ENCODE measurements at regions not wholly inside any gene's neighbourhood (a gene's known extent, or its start where the extent isn't known, plus 50 kb on each side); places are given as distances from the start of the nearest gene placed in this dataset.

GRCh38 chr5:105922080-105922479 is 1748.7 kb downstream of the EFNA5 start:
- Histone ChIP-seq H3K23ac (ENCODE audit: insufficient read length, low read depth, low read length) (no peak overlapping the region), H4K91ac (ENCODE audit: insufficient read length, low read depth, low read length) (no peak overlapping the region), H4K20me1 (ENCODE audit: control insufficient read depth, insufficient read depth, insufficient read length) (no peaks in the 10 kb centered on the region), H3K9me3 (ENCODE audit: control insufficient read depth, low read depth, low read length) (no peaks in the 10 kb centered on the region), H3K9ac (ENCODE audit: extremely low read depth, insufficient read length, low read length) (no peak overlapping the region), H3K4ac (ENCODE audit: low read depth, low read length) (no peak overlapping the region), H2BK5ac (ENCODE audit: insufficient read length, low read length) (no peak overlapping the region), H2BK15ac (ENCODE audit: low read depth, low read length) (no peak overlapping the region), H4K5ac (ENCODE audit: insufficient read length, low read depth, low read length) (no peak overlapping the region), H3K14ac (ENCODE audit: insufficient read depth, low read length) (no peak overlapping the region), H3K56ac (ENCODE audit: insufficient read length, low read depth, low read length) (no peak overlapping the region), H3K4me1 (ENCODE audit: insufficient read depth, low read length) (no peaks in the 10 kb centered on the region), H3T11ph (ENCODE audit: low read length) (no peak overlapping the region), H2BK20ac (ENCODE audit: low read depth, low read length, poor library complexity, severe bottlenecking) (no peak overlapping the region), H3K4me2 (ENCODE audit: insufficient read depth, insufficient read length, low read length) (no peak overlapping the region), H2AK5ac (ENCODE audit: insufficient read length, low read length) (no peak overlapping the region), H4K8ac (replicated peaks; ENCODE audit: insufficient read length, low read depth, low read length) (no peak overlapping the region), H2BK120ac (ENCODE audit: low read depth, low read length, poor library complexity, severe bottlenecking) (no peak overlapping the region), H3K79me2 (ENCODE audit: insufficient read depth, low read length) (no peaks in the 10 kb centered on the region), H3K27ac (ENCODE audit: insufficient read length, low read depth, low read length) (no peak overlapping the region), H3K27me3 (ENCODE audit: insufficient read depth, low read length) (no peaks in the 10 kb centered on the region), H3K23me2 (ENCODE audit: insufficient read length, low read depth, low read length, poor library complexity, severe bottlenecking) (no peaks in the 10 kb centered on the region), H3K18ac (ENCODE audit: insufficient read length, low read depth, low read length) (no peak overlapping the region), H3K79me1 (ENCODE audit: insufficient read depth, low read depth, low read length, poor library complexity, severe bottlenecking) (no peaks in the 10 kb centered on the region), H2AFZ (ENCODE audit: low read length) (no peak overlapping the region), H2BK12ac (ENCODE audit: insufficient read length, low read depth, low read length) (no peak overlapping the region)
- Mint-ChIP-seq H3K27ac (no peak overlapping the region), H3K36me3 (ENCODE audit: insufficient read depth in 1 of 3, low read depth in 3 of 3) (peaks cover 0 to 4% (median 0%) of the 10 kb centered on the region in 3 experiments; a peak in 2 of 7 replicates), H3K4me1 (no peaks in the 10 kb centered on the region), H3K9me3 (peaks cover 4 to 6% of the 10 kb centered on the region in 2 experiments; a peak in 4 of 5 replicates), H3K27me3 (ENCODE audit: low read depth) (no peaks in the 10 kb centered on the region), H3K4me3 (no peak overlapping the region)
- no peak for DNase-seq
- TF ChIP-seq CTCF (conservative IDR thresholded peaks at IDR 0.05), result no peak
